Ammon's horn (tissue), 1 donor: ENCODE measurements at regions not wholly inside any gene's neighbourhood (a gene's known extent, or its start where the extent isn't known, plus 50 kb on each side); places are given as distances from the start of the nearest gene placed in this dataset.
"Not testable (repeated sequence)": the region's sequence is repeated elsewhere in the genome, so short reads cannot be mapped to it uniquely, and the experiment has no call there.

ENCODE experiments used
- DNase-seq: peaks from one replicate; pipeline ENCODE4 v3.0.0-alpha.2; 2016; ENCODE audit warnings: low spot score

DNA sequence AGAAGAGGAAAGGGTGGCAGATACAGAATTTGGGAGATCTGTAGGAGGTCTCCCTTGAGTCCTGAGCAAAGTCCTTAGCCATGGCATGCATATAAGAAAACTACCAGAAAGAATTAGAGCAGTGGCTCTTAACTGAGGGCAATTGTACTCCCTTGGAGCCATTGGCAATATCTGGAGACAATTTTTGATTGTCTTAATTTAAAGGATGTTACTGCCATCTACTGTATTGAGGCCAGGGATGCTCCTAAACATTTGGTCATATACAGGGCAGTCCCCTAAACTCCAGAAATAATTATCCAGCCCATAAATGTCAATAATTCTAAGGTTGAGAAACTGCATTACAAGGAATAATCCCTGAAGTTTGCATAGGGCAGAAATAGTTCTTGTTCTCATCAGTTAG lies 136.4 kb upstream of the ODAD2 start:
- DNase-seq, result no peak

DNA sequence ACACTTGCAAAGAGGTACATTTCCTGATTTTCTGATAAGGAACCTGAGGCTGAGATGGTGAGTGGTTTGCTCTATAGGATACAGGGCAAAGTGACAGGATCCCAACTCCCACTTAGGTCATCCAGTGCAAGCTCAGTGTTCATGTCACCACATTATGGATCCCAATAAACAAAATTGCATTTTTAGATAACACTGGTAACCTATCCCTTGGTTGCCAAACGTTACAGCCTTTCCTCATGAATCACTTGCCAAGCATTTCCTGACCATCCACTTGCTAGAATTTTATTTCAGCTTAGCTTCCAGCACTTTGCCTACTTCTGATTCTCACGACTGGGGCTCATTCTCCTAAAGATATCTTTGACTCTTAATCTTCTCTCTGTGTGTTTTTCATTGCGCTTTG lies 131.4 kb upstream of the ODAD2 start:
- DNase-seq, result no peak

DNA sequence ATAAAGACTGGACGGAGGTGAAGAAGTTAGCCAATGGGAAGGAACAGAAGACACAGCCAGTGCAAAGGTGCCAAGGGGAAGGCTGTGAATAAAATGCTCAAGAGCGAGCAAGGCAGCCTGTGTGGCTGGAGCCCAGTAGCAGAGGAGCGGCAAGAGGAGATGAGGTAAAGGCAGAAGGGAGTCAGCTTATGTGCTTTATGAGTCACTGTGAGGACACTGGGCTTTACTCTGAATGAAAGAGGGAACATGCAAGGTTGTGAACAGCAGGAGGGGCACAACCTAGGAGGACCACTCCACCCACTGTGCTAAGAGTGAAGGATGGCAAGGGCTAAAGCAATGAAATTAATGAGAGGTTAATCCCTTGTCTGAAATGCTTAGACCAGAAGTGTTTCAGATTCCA lies 129.0 kb upstream of the ODAD2 start:
- no peak for DNase-seq

DNA sequence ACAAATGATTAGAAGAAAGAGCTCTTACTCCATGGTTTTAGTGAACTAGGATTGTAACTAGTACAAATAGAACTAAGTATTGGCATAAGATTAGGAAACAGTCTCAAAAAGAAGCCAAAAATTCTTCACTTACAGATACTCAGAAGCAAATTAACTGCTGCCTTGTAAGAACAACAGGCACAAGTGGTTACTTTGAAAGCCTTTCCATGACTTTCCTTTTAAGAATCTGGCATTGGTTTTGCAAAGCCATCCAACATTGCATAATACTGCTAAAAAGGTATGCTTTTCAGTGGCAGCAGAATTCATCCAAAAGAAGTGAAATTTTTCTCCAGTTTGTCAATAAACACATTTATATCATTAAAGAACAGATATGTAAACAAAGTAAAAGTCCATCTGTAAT lies 126.8 kb upstream of the ODAD2 start:
- DNase-seq, result no peak

DNA sequence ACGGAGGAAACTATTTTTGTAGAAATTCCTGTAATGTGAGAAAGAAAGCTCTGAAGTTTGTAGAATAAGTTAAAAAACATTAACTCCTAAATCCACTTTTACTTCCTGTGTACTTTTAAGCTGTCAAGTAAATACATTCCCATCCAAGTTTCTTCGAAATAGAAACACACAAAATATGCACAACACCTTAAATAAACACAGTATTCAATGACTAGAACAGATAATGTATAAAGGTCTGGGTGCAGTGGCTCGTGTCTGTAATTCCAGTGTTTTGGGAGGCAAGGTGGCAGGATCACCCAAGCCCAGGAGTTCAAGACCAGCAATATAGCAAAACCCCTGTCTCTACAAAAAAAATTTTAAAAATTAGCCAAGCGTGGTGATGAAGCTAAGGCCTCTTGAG lies 121.9 kb upstream of the ODAD2 start:
- no peak for DNase-seq

DNA sequence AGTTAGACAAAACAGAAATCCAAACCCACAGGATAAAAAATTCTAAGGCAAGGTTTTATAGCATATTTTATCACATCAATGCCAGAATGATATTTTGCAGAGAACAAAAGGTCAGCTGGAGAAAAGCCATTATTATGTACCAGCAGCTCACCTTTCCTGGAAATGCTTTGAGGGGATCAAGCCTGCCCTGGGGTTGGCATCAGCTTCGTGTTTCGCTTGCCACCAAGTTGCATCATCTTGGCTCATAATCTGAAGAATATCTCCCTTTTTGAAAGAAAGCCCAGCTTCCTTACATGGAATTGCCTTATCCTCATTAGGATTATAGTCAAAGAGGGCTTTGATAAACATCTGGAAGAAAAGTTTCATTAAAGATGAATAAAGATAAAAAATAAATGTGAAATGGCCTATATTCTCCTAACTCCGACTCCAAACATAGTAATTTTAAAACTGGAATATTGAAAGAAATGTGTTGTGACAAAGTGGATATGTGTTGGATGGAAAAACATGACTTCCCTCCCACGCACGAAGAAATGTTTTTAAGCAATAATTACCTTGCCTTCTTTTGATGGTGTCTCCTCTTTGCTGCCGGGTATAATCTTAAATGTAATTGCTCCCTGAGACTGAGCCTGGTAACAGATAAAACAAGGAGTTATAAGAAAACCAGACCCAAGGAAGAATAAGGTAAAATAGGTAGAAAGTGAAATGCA lies 121.3 kb upstream of the ODAD2 start:
- DNase-seq, result no peak

DNA sequence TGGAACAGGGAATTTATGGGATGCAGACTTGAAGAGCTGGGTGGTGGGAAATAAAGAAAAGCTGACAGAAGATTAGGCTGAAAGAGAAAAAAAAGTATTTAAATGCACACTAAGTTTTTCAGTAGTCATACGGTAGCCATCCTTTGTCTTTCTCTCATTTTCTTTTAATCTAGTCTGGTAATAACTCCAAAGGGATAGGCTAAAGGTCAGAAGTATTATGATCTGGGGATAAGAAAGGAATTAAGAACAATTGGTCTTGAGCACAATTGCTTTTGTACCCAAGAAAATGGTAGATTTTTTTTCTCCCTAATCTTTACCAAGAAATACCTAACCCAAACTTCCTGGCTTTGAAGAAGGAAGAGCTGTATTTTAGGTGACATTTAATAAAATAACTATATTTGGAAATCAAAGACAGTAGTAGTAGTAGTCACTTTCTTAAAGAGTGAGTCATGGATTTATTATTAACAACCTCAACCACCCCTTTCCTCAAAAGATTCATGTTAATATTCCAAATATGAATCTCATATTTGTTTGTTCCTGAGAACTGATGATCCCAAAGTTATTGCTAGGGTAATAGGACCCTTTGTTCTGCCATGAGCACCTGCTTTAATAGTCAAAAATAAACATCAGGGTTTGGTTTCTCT lies 120.2 kb upstream of the ODAD2 start:
- DNase-seq, result no peak

DNA sequence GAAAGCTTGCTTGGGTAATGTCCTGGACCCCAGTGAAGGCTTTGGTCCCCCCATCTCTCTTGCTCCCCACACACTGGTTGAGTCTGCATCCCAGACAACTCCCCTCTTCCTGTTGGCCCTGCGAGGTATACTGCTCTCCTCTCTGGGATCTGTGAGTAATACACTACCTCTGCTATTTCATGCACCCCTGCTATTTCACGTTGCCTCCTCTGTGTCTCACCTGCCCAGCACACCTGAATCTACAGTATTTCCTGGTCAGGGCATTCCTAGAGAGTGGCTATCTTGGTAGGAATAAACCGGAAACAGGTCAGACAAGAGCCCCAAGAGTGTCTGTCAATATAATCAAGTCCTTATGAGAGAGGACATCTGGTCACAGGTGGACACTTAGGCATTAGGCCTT lies 114.3 kb upstream of the ODAD2 start:
- no peak for DNase-seq

DNA sequence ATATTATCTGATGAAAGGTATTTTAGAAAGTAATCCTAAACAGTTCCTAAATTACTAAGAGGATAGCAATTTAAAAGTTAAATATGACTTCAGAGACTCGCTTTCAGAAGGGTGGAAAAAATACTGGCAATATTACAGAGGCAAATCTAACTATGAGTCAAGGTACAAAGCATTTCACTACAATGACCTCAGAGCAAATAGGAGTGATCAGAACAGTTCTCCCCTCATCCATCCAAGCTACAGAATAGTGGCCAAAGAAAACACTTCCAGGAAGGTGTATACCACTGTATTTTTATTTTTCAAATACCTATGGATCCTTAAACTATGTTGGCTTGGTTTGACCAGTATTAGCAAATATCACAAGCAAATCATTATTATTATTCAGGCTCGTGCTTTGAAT lies 112.8 kb upstream of the ODAD2 start:
- DNase-seq, result no peak

DNA sequence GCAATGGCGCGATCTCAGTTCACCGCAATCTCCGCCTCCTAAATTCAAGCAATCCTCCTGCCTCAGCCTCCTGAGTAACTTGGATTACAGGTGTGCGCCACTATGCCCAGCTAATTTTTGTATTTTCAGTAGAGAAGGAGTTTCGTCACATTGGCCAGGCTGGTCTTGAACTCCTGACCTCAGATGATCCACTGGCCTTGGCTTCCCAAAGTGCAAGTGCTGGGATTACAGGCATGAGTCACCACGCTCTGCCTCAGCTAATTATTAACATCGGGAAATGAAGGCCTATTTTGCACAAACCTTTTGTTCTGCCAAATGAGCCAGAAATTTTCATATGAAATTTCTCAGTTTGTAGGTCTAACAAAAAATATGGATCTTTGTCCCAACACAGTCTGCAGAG lies 106.7 kb upstream of the ODAD2 start:
- DNase-seq, result no peak

DNA sequence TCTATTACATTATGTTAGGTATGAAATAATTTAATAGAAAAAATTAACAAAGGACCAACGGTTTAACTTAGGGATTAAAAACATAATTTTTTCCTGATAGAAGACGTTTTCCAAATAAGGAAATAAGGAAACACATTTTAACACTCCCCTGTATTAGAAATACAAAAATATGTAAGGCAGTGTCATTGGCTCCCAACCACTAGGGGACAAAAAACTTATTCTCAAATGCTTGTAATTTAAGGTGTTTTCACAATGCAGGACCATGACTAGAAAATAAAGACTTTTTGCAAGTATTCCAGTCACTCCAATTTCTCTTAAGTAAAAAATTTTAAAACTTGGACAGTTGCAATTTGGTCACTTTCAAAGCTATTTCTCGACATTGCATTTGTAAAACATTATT lies 98.8 kb upstream of the ODAD2 start:
- DNase-seq, result no peak

DNA sequence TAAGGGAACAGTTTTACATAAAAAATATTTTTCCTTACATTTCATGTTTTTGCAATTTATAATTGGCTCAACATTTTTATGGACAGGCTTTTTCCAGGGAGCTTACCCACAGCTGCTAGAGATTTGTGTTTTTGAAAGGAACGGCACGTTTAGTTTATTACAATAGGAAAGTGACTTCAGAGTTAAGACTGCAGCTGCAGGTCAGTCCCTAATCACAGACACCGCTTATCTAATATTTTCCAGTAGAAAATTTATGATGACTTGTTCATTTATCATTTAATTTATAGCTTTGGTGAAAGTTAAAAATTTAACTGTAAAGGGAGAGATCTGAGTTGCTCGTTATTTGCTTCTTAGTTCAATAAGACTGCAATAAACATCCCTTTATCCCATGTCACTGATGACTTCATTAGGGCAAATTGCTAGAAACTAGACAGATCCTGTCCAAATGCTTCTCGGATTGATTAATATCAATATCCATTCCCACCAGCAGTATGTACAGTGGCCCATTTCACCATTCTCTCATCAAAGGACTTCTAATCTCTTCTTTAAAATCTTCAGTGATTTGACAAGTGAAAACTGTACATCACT lies 97.0 kb upstream of the ODAD2 start:
- DNase-seq, result no peak

DNA sequence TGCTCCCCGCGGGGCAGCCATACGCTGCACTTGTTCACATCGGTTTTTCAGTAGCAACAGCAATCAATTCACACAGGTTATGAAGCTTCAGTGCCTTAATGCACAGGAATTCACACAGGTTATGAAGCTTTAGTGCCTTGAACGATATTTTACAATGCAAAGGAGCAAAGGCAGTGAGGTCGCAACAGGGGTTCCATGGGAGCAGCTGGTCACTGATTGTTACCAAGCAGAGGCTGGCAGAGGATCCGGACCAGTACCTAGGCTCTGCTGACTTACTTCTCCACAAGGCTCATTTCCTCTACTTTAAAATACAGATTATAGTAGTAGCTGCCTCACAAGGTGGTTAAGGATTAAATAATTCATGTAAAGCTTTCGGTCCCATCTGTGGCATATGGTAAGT lies 95.2 kb upstream of the ODAD2 start:
- no peak for DNase-seq

DNA sequence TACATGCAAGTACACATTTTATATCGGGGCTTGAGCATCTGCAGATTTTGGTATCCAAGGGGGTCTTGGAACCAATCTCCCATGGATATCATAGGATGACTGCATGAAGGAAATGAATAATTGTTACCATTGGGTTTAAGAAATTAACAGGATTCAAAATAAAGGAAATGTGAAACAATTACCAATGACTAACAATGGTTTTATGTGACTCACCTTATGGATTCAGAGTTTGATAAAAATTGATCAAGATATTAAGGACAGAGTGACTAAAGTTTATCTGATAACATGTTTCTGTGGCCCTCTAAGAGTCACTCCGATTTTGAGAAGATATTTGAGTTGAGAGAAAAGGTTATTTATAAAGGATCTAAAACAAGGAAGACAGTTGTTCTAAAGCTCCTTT lies 93.0 kb upstream of the ODAD2 start:
- DNase-seq, result no peak

DNA sequence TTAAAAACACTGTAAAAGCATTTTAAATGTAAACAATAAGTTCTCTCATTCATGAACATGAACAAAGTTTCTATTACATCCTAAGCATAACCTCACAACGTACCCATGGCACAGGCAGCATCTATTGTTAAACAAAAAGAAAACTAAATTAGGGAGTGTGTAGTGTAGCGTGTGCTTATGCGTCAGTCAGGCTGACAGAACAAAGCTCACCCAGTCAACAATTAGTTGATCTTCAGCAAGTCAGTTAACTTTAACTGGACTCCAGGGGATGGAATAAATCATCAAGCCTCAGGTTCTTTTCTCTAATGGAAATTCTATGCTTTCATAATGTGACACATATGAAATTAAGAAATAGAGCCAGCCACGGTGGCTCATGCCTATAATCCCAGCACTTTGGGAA lies 91.6 kb upstream of the ODAD2 start:
- no peak for DNase-seq

DNA sequence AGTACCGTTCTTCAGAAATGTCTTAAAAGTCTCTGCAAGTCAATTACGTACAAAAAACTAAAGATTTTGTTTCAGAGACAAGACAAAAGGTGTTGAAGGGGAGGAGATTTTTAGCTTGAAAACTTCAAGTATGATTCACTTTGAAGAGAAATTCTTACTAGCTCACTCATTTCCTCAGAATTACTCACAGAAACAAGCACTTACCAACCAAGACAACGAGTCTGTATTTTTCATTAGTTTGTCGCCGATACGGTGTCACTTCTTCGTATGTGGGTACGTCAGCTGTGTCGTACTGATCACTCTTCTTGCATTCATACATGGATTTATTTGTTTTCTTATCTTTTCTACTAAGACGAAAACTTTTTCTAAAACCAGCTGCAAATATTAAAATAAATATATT lies 90.6 kb upstream of the ODAD2 start:
- no peak for DNase-seq

DNA sequence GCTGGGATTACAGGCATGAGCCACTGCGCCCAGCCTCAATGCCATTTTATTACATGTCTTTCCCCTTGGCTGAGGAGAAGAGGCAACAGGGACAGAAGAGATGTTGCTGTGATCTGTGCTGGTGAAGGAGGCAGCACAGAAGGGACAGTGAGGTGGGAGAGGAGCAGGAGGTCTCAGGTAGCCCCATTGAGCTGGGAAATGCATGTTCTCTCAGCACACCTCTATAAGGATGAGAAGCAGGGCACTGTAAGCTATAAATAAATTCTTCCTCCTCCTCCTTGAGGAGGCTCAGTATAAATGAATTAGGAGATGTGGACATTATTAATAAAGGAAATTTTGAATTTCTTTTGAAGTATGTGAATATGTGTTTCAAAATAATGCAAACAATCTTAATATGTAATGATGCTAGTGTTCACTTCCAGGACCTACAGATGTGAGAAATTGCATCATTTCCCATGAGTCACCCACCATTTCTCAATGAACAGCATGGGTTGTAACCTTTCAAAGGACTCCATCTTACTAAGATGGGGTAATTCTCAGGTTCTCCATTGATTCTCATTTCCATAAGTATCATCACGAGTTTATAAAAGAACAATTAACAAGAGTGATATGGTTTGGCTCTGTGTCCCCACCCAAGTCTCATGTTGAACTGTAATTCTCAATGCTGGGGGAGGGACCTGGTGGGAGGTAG lies 88.9 kb upstream of the ODAD2 start:
- no peak for DNase-seq

DNA sequence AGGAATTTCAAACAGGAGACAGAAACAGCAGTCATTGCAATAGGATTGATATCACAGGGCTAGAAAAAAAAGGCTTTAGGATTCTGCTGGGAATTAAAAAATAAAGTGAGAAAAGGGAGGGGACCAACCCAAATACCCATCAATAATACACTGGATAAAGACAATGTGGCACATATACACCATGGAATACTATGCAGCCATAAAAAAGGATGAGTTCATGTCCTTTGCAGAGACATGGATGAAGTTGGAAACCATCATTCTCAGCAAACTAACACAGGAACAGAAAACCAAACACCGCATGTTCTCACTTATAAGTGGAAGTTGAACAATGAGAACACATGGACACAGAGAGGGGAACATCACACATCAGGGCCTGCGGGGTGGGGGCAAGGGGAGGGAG lies 86.9 kb upstream of the ODAD2 start:
- DNase-seq, result not testable (repeated sequence)

DNA sequence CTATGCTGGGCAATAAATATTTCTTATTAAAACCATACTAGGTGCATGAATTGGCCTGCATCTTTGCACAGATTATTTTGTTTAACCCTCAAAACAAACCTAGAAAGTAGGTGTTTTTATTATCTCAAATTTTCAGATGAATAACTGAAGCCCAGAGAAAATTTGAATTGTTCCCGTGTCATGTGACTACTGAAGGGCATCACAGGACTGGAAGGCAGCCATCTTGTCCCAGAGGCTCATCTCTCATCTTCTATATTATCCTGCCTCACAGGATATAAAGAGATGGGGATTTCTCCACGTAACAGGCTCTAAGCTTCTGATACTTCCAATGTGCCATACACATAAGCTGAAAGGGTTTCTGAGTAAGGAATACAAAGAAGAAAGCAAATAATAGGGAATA lies 84.0 kb upstream of the ODAD2 start:
- DNase-seq, result no peak

DNA sequence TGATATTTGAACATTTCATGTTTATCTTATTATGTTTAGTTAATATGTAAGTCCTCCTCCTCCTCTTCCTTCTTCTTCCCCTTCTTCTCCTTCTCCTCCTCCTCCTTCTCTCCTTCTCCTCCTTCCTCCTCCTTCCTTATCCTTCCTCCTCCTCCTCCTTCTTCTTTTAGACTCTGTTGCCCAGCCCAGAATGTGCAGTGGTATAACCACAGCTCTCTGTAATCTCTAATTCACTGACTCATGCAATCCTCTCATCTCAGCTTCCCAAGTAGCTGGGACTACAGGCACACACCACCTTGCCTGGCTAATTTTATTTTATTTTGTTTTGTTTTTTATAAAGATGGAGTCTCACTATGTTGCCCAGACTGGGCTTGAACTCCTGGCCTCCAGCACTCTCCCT lies 83.4 kb upstream of the ODAD2 start:
- no peak for DNase-seq

DNA sequence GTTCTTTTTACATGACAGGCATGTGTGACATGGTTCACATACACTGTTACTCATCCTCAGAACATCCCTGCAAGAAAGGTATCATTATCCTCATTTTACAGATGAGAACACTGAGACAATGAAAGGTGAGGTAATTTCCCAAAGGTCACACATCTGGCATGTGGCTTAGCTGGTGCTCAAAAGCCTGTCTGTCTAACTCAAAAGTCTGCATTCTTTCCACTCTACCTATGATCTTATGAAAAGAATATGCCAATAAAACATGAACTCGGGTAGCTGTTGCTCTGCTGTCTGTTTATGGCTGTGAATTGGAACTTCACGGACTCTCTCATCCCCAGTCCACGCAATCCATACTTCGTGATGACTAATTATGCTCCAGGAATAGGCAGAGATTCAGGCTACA lies 79.0 kb upstream of the ODAD2 start:
- DNase-seq, result no peak

DNA sequence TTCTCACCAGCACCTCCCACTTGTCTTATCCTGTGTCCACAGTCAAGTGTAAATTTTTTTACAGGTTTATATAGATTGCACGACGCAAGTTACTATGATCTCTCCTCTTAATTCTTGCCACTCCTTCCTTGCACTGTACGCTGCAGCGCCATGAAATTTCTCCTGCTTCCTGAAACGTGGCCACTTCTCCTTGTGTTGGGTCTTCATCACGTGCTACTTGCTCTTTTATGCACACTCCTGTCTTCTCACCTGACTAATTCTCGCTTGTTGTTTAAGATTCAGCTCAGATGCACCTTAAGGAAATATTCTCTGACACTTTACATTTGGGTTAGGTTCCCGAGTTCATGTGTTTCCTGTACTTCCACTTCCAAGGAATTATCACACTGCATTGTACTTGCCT lies 76.5 kb upstream of the ODAD2 start:
- DNase-seq, result no peak

DNA sequence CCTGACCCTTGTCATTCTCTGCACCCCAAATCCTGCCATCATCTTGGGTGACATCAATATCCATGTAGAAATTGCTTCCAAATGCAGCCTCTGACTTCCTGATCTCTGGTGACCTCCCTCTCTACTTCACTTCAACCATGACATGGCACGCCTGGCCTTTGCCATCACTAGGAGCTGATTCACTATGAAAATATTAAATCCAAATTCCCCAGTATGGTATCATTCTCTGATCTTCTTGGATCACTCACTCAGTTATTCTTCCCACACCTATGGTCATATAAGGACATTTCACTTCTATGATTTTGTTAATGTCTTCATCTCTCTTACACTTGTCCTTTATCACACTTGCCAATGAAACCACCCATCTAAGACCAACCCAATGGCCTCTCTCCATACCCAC lies 73.7 kb upstream of the ODAD2 start:
- no peak for DNase-seq
